DMS153 treated with DMSO at 0.1 percent for 48 hours (cell line): ENCODE measurements at regions not wholly inside any gene's neighbourhood (a gene's known extent, or its start where the extent isn't known, plus 50 kb on each side); places are given as distances from the start of the nearest gene placed in this dataset.
"Not testable (repeated sequence)": the region's sequence is repeated elsewhere in the genome, so short reads cannot be mapped to it uniquely, and the experiment has no call there.

Experiments used
- DNase-seq: peaks from one replicate; lab custom pipeline; 2025; ENCODE audit not compliant: unreplicated experiment; lab: John Stamatoyannopoulos, UW

GRCh38 chr3:194034346-194035336 lies 101.3 kb upstream of the HES1 start:
- no peak for DNase-seq

- DNase-seq: no peak
These were observed 100.4 kb upstream of the HES1 start for GRCh38 chr3:194035406-194036138.

- no peak for DNase-seq
These were observed 99.1 kb upstream of the HES1 start for GRCh38 chr3:194036842-194037241.

- DNase-seq: not testable (repeated sequence)
These were observed 97.6 kb upstream of the HES1 start for GRCh38 chr3:194038346-194038745.

GRCh38 chr3:194038960-194039359 lies 97.0 kb upstream of the HES1 start:
- DNase-seq: no peak

- DNase-seq: no peak
These were observed 95.3 kb upstream of the HES1 start for GRCh38 chr3:194040516-194041273.

GRCh38 chr3:194042927-194043326 lies 93.0 kb upstream of the HES1 start:
- DNase-seq: no peak

DNA sequence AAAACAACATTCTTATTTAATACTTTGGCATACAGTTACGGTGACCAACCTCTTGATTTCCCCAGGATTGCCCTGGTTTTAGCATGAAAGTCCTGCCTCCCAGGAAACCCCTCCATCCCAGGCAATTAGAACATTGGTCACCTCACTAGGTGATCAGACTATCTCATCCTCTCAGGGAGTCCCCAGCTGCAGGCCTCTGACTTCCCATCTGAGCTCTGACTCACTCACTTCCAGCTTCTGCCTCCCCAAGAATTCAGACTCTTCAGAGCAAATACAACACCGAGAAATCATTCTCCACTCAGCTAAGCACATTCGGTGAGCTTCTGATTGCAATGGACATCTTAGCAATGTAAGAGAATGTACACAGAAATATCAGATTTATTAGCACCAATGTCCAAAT lies 92.4 kb upstream of the HES1 start:
- no peak for DNase-seq

DNA sequence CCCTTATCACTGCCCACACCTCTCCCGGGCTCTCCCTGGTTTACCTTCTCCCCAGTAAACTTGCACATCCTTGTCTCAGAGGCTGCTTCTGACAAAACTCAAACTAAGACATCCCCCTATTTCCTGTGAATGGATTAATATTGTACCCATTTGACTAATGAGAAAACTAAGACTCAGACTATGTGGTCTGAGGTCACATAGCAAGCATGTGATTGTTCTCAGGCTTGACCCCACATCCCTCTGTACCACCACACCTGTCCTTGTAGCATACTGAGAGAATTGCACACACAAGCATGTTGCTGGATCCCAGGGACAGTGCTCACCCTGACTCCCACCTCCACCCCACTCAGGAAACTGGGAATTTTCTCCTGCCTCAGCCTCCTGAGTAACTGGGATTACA lies 90.7 kb upstream of the HES1 start:
- no peak for DNase-seq

DNA sequence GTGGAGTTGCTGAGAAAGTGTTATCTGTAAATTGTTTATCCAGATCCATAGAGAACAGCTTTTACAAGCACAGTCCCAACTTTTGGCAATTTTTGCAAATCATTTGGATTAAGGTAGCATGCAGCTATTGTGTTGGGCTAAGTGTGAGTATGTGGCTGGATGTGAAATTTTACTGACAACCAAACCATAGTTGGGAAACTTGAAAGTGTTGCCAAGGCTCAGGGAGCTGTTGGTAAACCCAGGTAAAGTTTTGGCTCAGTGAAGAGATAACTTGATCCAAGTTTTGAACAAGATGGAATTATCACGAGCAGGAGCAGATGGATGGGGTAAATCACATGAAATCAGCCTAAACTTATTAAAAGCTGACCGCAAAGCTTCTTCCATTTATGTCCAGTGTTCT lies 90.0 kb upstream of the HES1 start:
- DNase-seq: no peak

GRCh38 chr3:194046531-194046930 lies 89.4 kb upstream of the HES1 start:
- DNase-seq: no peak

- DNase-seq: peak; percentile 48
These were observed 88.8 kb upstream of the HES1 start for GRCh38 chr3:194046995-194047645.

- no peak for DNase-seq
These were observed 86.6 kb upstream of the HES1 start for GRCh38 chr3:194049394-194049793.

GRCh38 chr3:194050782-194051320 lies 85.1 kb upstream of the HES1 start:
- no peak for DNase-seq

GRCh38 chr3:194051366-194052149 lies 84.4 kb upstream of the HES1 start:
- no peak for DNase-seq

- no peak for DNase-seq
These were observed 82.8 kb upstream of the HES1 start for GRCh38 chr3:194053136-194053535.

DNA sequence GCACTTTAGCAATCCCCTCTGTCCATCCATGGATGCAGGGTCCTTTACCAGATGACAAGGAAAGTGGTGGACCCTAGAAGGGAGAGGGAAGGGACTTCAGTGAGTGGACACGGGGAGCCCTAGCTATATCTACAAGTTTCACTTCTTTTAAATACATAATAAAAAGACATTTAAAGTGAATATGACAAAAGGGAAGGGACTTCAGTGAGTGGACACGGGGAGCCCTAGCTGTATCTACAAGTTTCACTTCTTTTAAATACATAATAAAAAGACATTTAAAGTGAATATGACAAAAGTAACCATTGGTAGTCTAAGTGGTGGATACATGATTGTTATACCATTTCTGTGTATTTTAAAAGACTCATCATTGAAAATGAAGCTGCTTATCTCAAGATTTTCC lies 81.9 kb upstream of the HES1 start:
- no peak for DNase-seq

DNA sequence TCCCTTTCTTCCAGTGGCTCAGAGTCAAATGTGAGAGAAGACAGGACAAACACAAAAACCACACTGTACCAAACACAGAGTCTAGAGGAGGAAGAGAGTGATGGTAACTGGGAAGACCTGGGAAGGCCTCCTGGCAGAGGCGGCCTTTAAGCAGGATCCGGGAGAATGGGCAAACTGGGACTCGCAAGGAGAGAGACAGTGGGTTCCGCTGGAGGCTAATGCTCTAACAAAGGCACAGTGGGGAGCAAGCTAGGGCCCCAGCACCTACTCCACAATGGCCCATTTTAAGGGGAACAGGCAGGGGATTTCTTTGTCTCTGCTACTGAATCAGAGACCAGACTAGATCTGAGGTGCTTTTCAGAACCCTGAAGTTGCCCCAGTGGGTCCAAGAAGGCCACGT lies 81.4 kb upstream of the HES1 start:
- no peak for DNase-seq

- no peak for DNase-seq
These were observed 81.0 kb upstream of the HES1 start for GRCh38 chr3:194054961-194055360.

- not testable (repeated sequence) for DNase-seq
These were observed 79.6 kb upstream of the HES1 start for GRCh38 chr3:194056323-194056722.
